ENCODE measurements at regions not wholly inside any gene's neighbourhood (a gene's known extent, or its start where the extent isn't known, plus 50 kb on each side); places are given as distances from the start of the nearest gene placed in this dataset.
A peak's percentile ranks its signal among the peaks of the same experiment; 100 is the strongest.
"Not testable (repeated sequence)": the region's sequence is repeated elsewhere in the genome, so short reads cannot be mapped to it uniquely, and the experiment has no call there.

DNA sequence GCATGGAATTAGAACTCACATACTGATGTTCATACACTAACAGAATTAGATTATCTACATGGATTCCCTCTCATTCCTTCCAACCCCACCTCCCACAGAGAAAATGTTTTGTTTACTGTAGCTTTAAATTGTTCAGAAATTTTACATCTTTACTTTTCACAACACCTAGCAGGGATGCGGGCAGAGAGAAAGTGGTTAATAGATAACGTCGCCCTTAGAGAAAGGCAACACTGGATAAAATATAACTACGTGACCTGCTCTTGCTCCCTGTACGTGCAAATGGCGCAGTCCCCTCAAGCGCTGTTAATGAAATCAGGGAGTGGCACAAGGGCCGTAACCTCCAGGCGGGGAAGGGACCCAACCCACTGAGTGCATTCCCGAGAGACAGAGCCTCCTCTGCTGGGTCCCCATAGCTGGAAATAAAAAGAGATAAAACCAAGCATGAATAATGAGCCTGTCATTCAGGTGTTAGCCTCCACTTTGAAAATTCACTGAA, 125.3 kb upstream of the DAPK1 start:
- DNase-seq (ENCODE audit: low read depth in 2 of 2), result no peak

DNA sequence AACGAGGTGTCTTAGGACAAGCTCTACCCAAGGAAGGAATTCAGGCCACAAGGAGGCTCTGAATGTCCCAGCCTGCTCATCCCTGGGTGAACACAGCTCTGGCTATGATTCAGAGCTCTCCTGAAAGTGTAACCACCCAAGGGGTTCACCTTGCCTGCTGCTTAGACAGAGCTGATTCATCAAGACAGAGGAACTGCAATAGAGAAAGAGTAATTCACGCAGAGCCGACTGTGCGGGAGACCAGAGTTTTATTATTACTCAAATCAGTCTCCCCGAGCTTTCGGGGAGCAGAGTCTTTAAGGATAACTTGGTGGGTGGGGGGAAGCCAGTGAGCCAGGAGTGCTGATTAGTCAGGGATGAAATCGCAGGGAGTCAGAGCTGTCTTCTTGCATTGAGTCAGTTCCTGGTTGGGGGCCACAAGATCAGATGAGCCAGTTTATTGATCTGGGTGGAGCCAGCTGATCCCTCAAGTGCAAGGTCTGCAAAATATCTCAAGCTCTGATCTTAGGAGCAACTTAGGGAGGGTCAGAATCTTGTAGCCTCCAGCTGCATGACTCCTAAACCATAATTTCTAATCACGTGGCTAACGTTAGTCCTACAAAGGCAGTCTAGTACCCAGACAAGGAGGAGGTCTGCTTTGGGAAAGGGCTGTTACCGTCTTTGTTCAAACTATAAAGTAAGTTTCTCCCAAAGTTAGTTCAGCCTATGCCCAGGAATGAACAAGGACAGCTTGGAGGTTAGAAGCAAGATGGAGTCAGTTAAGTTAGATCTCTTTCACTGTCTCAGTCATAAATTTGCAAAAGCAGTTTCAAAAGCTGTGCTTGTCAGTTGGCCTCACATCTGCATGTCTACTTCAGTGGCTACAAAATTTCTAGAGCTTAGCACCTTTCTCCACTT, 123.4 kb upstream of the DAPK1 start:
- DNase-seq (ENCODE audit: low read depth in 2 of 2), result not testable (repeated sequence)

DNA sequence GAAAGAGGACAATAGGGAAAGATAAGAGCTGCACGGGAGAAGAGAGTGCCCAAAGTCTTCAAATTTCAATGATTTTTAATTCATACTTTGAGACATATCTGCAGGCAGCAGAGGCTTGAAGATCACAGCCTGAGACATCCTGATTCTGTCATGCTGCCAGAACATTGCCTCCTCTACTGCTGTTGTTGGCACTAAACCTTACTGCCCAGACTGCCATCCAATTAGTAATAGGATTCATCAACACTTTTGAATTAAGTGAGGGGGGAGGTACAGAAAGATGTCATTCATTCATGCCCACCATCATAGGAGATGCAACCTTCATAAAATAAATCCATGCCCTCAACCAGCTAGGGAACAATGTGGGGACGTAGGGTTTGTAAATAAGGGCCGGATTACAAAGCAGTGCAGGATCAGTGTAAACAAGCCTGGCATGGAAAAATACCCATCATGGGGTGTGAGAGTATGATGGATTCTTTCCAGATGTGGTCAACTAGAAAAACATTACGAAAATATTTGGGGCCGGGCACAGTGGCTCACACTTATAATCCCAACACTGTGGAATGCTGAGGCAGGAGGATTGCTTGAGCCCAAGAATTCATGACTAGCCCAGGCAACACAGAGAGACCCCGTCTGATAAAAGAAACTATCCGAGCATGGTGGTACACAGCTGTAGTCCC, 122.1 kb upstream of the DAPK1 start:
- DNase-seq (ENCODE audit: low read depth in 2 of 2), result no peak

DNA sequence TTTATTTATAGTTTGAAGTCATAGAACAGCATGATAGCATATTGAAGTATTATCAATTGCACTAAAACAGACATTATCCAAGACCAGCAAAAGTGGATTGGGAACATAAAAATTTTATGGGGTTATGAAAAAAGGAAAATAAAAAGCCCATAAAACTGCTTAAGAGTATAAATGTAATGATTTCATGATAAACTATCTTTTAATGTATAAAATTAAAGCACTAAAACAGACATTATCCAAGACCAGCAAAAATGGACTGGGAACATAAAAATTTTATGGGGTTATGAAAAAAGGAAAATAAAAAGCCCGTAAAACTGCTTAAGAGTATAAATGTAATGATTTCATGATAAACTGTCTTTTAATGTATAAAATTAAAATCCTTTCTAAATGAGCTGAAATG, 119.0 kb upstream of the DAPK1 start:
- no peak for DNase-seq (ENCODE audit: low read depth in 2 of 2)

DNA sequence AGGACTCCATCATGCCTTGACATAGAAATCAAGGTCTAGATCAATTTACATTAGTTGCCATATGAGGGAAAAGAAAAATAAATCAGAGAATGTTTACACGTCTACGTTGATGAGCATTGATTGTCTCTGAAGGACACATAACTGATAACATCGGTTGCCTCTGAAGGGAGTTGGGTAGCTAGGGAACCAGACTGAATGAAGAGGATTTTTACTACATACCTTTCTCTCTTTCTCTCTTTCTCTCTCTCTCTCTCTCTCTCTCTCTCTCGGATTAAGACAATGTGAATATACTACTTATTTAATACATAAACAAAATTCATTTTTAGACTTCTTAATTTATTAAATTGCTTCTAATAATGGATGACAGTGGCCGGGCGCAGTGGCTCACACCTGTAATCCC, 118.4 kb upstream of the DAPK1 start:
- no peak for DNase-seq (ENCODE audit: low read depth in 2 of 2)

DNA sequence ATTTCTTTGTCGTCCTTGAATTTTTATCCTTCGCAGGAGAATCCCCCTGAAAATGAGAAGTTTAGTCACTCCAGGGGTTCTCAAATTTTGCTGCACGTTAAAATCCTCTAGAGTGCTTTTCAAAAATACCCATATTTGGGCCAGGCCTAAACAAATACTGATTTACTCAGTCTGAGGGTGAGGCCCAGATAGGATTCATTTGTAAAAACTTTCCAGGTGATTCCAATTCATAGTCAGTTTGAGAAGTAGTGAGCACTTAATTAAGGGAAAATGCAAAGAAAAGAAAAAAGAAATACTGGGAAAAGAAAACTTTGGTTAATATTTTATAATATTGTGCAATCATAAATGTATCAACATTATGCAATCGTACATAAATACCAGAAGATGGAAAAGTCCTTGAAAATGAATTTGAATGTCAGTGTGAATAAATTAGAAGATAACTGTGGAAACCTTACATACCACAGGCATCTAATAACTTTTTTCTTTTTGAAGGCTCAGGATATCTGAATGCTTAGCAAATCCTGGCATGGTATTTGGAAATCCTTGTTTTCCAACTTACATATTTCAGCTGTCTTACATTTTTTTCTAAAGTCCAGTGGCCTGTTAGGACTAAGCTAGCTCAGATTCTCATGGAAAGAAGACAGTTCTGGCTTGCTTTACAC, 116.5 kb upstream of the DAPK1 start:
- DNase-seq (ENCODE audit: low read depth in 2 of 2), result no peak

DNA sequence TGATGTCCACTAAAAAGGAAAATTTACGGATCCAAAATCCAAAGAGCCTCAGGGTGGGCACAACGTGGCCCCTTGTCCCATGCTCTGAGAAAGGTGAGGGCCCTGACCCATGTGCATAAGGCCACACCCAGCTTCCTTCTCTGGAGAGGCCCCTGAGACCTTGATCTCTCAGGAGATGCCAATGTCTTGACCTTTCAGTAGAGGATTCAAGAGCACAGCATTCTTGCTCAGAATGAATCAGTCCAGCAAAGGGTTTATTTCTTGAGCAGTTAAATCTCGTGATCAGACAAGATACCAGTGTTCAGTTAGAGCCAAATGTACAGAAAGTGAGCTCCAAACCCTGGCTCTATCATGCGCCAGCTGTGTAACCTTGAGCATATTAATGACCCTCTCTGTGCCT, 115.9 kb upstream of the DAPK1 start:
- no peak for DNase-seq (ENCODE audit: low read depth in 2 of 2)

DNA sequence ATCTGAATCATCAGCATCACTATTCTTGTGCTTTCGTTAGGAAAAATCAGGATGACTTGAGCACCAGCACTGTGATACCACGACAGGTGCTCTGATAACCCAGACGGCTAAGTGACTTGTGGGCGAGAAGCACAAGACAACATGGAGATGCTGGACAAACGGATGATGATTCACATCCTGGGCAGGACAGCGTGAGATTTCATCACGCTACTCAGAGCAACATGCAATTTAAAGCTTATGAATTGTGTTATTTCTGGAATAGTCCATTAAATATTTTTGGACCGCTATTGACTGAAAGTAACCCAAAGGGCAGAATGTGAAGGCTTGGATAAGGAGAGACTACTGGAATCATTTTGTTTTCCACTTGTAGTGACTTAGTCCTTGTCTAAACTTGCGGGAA, 114.8 kb upstream of the DAPK1 start:
- DNase-seq (ENCODE audit: low read depth in 2 of 2), result peak in 1 of 2 donors; percentile 8

DNA sequence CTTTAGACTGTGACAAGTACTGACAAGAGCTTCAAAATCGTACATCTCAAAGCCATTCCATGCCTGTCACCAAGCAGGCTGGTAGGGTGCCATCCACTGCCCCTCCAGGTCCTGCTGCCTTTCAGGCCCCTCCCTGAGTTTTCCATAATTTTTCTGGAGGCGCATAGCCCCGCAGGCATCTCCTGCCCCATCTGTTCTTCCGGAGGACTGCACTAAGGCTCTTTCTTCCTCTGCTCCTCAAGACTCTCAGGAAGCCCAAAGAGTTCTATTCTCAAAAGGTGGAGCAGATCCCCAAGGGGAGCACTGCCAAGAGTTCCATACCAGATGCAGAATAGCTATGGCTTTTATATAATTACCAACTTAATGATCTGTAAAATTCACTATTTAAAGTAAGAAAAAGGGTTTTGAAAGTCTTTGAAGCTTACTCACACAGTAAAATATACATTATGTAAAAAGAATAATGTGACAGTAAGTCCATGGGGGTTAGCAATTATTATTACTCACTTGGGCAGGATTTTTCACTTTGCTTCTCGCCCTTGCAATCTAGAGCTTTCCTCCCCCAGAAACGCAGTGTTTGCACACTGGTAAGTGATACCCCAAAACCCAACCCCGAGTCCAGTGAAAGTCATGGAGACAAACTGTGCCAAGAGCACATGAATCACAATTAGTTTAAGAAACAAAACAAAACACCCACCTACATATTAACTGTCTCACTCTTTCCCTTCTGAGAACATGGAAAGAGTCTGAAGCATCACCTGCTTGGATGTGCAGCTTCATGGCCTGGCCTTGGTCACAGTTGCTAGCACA, 114.1 kb upstream of the DAPK1 start:
- DNase-seq (ENCODE audit: low read depth in 2 of 2), result no peak

DNA sequence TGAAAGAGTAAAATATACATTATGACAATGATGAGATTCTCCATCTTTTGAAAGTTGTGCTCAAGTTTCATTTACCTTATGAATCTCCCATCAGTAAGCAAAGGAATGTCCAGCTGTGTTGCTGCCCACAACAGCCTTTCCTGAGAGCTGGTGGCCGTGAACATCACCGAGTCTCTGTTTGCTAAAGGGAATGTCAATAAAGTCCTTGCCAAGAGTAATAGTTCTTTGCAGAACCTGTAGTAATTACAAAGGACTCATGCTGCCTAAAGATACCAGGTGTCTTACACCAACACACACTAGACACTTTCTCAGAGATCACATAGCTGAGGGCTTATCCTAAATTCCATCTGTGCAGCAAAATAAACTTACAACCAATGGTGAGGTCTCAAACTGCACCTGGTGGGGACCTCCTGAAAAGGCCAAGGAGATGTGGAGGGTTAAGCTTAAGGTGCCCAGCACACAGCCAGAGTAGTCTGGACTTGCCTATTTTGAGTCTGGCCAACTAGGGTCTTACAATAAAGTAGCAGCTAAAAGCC, 111.1 kb upstream of the DAPK1 start:
- no peak for DNase-seq (ENCODE audit: low read depth in 2 of 2)

DNA sequence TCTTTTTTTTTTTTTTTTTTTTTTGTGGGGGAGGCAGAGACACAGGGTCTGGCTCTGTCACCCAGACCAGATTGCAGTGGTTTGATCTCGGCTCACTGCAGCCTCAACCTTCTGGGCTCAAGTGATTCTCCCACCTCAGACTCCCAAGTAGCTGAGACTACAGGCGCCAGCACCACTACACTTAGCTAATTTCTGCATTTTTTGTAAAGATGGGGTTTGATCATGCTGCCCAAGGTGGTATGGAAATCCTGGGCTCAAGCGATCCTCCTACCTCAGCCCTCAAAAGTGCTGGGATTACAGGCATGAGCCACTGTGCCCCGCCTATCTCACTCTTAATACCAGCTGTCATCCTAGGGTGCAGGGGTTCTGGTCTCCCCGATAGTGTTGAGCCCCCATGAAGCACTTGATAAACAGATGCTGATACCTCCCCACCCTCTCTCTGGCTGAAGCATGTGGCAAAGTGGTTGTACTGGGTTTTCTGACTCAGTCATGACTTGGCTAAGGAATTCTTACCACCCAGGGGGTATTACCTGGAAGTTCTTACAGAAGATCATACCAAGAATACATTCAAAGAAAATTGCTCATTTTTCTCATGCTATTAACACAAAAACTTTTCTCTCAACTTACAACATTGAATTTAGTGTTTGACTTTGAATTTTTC, 110.2 kb upstream of the DAPK1 start:
- no peak for DNase-seq (ENCODE audit: low read depth in 2 of 2)

DNA sequence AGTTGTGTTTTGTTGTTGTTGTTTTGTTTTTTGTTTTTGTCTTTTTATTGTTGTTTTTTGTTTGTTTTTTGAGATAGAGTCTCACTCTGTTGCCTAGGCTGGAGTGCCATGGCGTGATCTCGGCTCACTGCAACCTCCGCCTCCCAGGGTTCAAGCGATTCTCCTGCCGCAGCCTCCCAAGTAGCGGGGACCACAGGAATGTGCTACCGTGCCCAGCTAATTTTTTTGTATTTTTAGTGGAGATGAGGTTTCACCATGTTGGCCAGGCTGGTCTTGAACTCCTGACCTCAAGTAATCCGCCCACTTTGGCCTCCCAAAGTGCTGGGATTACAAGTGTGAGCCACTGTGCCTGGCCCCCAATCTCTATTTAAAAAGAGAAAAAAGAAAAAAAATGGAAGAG, 109.0 kb upstream of the DAPK1 start:
- not testable (repeated sequence) for DNase-seq (ENCODE audit: low read depth in 2 of 2)

DNA sequence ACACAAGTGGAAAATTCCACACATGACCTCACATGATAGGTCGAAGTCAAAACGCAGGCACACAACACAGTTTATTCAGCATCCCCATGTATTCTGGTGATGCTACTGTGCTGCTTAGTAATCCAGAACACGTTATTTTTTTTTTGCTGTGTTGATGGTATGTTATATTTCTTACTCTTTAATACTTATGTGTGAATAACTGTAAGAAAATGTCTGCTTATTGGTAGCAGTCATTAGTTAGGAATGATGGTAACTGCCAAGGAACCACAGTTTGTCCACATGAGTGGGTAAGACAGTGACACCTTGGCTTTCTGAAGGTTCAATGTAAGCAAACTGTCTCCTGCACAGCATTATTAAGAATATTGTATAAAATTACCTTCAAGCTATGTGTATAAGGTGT, 107.7 kb upstream of the DAPK1 start:
- DNase-seq (ENCODE audit: low read depth in 2 of 2), result no peak

DNA sequence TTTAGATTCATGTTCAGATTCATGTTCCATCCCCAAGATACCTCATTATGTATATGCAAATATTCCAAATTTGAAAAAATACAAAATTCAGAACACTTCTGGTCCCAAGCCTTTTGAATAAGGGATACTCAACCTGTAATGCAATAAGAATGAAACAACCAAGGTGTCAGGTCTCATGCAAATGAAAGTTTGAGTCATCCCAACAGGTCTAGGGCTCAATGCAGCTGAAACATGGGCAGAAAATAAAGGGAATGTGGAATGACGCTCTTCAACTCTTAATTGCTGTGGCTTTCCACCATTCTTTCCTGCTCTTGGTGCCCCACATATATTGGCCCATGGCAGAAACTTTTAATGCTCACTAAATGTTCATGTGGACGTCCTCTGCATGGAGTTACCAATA, 107.3 kb upstream of the DAPK1 start:
- no peak for DNase-seq (ENCODE audit: low read depth in 2 of 2)

DNA sequence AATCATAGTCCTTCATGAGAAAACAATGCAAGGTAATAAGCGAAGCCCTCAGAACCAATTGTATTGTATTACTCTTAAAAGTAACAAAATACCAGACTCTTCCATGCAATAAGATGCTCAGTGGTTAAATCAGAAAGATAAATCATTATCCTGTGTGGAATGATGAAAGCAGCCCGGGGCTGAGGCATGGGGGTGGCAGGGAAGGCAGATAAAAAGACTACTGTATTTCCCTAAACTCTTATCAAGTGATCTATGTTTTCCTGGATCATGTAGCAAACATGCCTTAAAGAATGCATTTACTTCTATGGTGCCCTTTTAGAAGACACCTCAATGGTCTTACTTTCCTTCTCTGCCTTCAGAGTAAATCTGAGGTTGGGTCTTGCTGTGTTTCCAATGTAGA, 105.6 kb upstream of the DAPK1 start:
- DNase-seq (ENCODE audit: low read depth in 2 of 2), result no peak

DNA sequence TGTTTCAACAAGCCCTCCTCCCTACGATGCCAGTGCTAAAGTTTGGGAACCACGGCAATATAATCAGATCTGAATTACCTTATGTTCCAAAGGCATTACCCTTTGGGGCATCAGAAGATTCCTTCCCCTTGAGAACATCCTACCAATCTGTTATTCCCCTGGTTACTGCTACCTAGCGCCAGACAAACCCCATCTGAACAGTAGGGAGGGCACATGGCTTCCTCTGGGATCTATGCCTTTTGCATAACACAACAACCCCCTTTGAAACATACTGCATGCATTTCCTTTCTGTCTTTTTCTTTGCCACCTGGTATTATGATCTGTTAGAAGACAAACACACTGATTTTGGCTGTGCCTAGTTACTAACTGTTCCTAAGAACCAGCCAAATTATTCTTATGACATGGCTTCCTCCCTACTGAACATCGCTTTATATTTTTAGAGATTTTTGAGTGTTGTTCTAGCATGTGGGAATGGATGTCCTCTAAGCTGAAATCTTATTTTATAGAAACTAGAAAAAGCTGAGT, 103.9 kb upstream of the DAPK1 start:
- DNase-seq (ENCODE audit: low read depth in 2 of 2), result no peak

DNA sequence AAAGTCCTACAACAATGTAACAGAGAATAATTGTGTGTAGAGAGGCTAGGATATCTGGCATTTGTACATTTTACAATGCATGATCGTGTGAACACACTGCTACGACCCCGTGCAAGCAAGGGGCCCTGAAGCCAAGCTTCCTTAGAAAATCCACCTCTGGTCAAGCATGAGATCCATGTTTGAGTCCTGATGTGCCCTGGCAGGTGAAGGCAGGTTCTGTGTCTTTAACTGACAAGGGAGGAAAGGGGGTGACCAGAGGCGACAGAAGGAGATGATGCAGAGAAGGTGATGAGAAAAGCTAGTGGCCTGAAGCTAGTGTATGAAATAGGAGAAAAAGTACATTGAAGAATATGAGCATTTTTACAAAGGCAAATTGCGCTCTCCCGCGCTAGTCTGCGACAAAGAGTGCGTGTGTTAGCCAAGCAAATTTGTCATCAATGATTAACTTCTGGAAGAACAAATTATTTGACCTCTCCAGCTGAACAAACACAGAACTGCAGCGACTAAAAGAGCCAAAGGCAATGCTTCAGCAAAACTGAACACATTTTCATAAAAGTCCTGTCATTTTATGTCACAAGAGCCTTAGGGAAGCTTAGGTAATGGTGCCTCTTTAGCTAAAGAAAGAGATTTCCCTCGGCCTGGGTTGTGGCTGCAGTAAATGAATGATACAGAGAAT, 101.7 kb upstream of the DAPK1 start:
- DNase-seq (ENCODE audit: low read depth in 2 of 2), result peak in 1 of 2 donors; percentile 5

DNA sequence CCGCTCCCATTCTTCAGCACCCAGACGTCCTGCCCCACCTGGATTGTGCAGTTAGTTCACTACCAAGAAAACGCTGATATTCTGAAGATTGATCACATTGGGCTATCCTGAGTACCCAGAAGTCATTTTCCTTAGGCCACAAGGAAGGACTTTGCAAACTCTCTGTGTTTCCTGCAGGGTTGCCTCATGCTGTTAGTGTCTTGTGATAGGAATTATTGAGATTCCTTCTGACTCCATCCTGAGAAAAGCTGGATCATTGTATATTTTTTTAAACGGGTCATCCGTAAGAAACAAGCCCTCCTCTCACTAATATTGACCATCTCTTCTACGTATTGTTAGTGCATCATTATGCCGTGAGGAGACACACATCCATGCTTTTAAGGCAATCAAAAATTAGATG, 96.0 kb upstream of the DAPK1 start:
- DNase-seq (ENCODE audit: low read depth in 2 of 2), result no peak

DNA sequence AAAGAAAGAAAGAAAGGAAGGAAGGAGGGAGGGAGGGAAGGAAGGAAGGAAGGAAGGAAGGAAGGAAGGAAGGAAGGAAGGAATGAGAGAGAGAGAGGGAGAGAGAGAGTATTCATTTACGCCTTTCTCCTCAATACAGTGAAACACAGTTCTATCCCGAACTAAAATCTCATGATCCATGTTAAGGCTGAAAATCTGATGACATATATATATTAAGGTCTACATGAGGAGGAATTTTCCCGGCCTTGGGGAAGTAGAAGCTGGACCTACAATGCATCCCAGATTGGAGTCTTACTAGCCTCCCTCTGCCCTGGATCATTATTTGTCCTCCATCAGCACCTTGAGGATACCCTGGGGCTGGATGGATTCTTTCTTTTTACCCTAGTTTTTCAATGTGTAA, 95.1 kb upstream of the DAPK1 start:
- no peak for DNase-seq (ENCODE audit: low read depth in 2 of 2)

Data from dermis microvascular lymphatic vessel endothelial cell (primary cell).